ENCODE measurements at regions not wholly inside any gene's neighbourhood (a gene's known extent, or its start where the extent isn't known, plus 50 kb on each side); places are given as distances from the start of the nearest gene placed in this dataset.
A peak's percentile ranks its signal among the peaks of the same experiment; 100 is the strongest.
"Not testable (repeated sequence)": the region's sequence is repeated elsewhere in the genome, so short reads cannot be mapped to it uniquely, and the experiment has no call there.

- no peak for DNase-seq (ENCODE audit: low read depth in 4 of 4, low spot score in 2 of 4)
Measured at GRCh38 chr1:188729039-188729438, 1748.6 kb downstream of the BRINP3 start.

- no peak for DNase-seq (ENCODE audit: low read depth in 4 of 4, low spot score in 2 of 4)
Measured at GRCh38 chr1:188735567-188735966, 1742.1 kb downstream of the BRINP3 start.

- DNase-seq (ENCODE audit: low read depth in 4 of 4, low spot score in 2 of 4) = not testable (repeated sequence)
Measured at GRCh38 chr1:188749275-188749674, 1728.4 kb downstream of the BRINP3 start.

- DNase-seq (ENCODE audit: low read depth in 4 of 4, low spot score in 2 of 4) = not testable (repeated sequence)
Measured at GRCh38 chr1:188752027-188752426, 1725.6 kb downstream of the BRINP3 start.

GRCh38 chr1:188757747-188758146 is 1719.9 kb downstream of the BRINP3 start:
- not testable (repeated sequence) for DNase-seq (ENCODE audit: low read depth in 4 of 4, low spot score in 2 of 4)

- no peak for DNase-seq (ENCODE audit: low read depth in 4 of 4, low spot score in 2 of 4)
Measured at GRCh38 chr1:188761226-188761625, 1716.4 kb downstream of the BRINP3 start.

- DNase-seq (ENCODE audit: low read depth in 4 of 4, low spot score in 2 of 4) = no peak
Measured at GRCh38 chr1:188762166-188762743, 1715.4 kb downstream of the BRINP3 start.

- DNase-seq (ENCODE audit: low read depth in 4 of 4, low spot score in 2 of 4) = no peak
Measured at GRCh38 chr1:188763541-188763940, 1714.1 kb downstream of the BRINP3 start.

GRCh38 chr1:188769181-188769580 is 1708.5 kb downstream of the BRINP3 start:
- no peak for DNase-seq (ENCODE audit: low read depth in 4 of 4, low spot score in 2 of 4)

- DNase-seq (ENCODE audit: low read depth in 4 of 4, low spot score in 2 of 4) = no peak
Measured at GRCh38 chr1:188769936-188770335, 1707.7 kb downstream of the BRINP3 start.

GRCh38 chr1:188778578-188778977 is 1699.1 kb downstream of the BRINP3 start:
- no peak for DNase-seq (ENCODE audit: low read depth in 4 of 4, low spot score in 2 of 4)

- peak in 3 of 4 donors; percentile 2 to 24 (median 4) for DNase-seq (ENCODE audit: low read depth in 4 of 4, low spot score in 2 of 4)
Measured at GRCh38 chr1:188782220-188782841, 1695.3 kb downstream of the BRINP3 start.

- DNase-seq (ENCODE audit: low read depth in 4 of 4, low spot score in 2 of 4) = no peak
Measured at GRCh38 chr1:188794969-188795368, 1682.7 kb downstream of the BRINP3 start.

GRCh38 chr1:188812153-188812552 is 1665.5 kb downstream of the BRINP3 start:
- not testable (repeated sequence) for DNase-seq (ENCODE audit: low read depth in 4 of 4, low spot score in 2 of 4)

GRCh38 chr1:188812836-188813573 is 1664.7 kb downstream of the BRINP3 start:
- DNase-seq (ENCODE audit: low read depth in 4 of 4, low spot score in 2 of 4) = not testable (repeated sequence)

GRCh38 chr1:188817814-188818213 is 1659.8 kb downstream of the BRINP3 start:
- DNase-seq (ENCODE audit: low read depth in 4 of 4, low spot score in 2 of 4) = no peak

GRCh38 chr1:188822248-188822647 is 1655.4 kb downstream of the BRINP3 start:
- no peak for DNase-seq (ENCODE audit: low read depth in 4 of 4, low spot score in 2 of 4)

- no peak for DNase-seq (ENCODE audit: low read depth in 4 of 4, low spot score in 2 of 4)
Measured at GRCh38 chr1:188825471-188825870, 1652.2 kb downstream of the BRINP3 start.

- DNase-seq (ENCODE audit: low read depth in 4 of 4, low spot score in 2 of 4) = no peak
Measured at GRCh38 chr1:188826800-188827199, 1650.9 kb downstream of the BRINP3 start.

- no peak for DNase-seq (ENCODE audit: low read depth in 4 of 4, low spot score in 2 of 4)
Measured at GRCh38 chr1:188827400-188827799, 1650.3 kb downstream of the BRINP3 start.

- not testable (repeated sequence) for DNase-seq (ENCODE audit: low read depth in 4 of 4, low spot score in 2 of 4)
Measured at GRCh38 chr1:188841111-188841696, 1636.5 kb downstream of the BRINP3 start.
